ENCODE measurements at regions not wholly inside any gene's neighbourhood (a gene's known extent, or its start where the extent isn't known, plus 50 kb on each side); places are given as distances from the start of the nearest gene placed in this dataset.

GRCh38 chr5:124230456-124230855 lies 516.0 kb downstream of the ZNF608 start:
- TF ChIP-seq CTCF (IDR thresholded peaks at IDR 0.05) (no peak), POLR2A (IDR thresholded peaks at IDR 0.05) (no peak)
